HG03280 (cell line): ENCODE measurements at regions not wholly inside any gene's neighbourhood (a gene's known extent, or its start where the extent isn't known, plus 50 kb on each side); places are given as distances from the start of the nearest gene placed in this dataset.

Source experiments
- ATAC-seq: cut with Tn5 transposase; IDR thresholded peaks from one replicate; pipeline ENCODE4 v1.9.1; 2021; ENCODE audit warnings: mild to moderate bottlenecking, moderate library complexity; ENCODE audit not compliant: unreplicated experiment

DNA sequence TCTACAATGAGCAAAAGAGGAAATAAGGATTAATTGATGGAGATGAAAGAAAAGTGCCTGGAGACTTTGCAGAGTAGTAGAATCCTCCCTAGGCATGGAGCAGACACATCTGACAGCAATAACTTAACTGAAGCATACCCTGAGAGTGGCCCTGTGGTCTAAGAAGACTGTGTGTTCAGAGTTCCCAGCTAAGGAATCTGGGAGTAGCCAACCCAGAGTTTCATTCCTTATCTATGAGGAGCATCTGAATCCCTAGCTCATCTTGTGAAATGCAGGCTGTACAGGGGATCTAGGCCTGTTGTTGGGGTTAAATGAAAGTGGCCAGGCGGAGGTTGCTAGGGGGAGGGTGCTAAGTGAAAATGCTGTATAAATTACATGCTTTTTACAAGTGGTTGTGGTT lies 233.1 kb upstream of the FBXL7 start:
- ATAC-seq, result no peak

DNA sequence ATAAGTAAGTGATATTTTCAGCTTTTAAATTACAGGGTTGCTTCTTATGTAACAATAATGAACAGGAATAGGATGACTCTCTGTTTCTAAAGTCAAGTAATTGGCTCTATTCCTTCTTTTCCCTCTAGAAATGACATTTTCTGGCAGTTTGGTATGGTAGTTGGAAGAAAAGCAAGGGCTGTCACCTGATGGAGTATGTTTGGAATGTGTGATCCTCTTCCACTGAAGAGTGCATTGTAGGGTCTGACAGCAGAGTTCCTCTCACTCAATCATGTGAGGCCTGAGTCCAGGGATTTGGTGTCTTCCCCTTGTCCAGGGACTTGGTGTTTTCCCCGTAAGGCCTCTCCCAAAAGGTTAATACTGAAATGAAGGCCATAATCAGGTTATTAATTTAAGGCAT lies 233.8 kb upstream of the FBXL7 start:
- no peak for ATAC-seq

DNA sequence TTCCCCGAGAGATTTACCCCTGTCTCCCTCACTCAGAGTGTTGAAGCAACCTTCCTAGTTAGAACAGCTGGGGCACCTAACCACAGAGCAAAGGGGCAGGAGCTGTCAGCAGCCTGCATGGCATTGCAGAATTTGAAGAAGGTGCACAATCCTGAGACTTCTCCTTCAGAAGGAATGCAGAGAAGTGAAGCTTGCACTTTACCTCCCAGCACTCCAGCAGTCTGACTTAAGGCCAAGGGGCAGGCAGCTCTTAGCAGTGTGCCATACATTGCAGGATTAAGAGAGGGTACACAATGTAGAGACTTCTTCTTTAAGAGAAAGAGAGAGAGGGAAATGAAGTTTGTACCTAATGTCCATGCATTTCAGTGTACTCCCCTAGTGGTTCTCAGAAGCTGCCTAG lies 236.0 kb upstream of the FBXL7 start:
- no peak for ATAC-seq

GRCh38 chr5:15263406-15263805 lies 236.6 kb upstream of the FBXL7 start:
- ATAC-seq, result no peak

DNA sequence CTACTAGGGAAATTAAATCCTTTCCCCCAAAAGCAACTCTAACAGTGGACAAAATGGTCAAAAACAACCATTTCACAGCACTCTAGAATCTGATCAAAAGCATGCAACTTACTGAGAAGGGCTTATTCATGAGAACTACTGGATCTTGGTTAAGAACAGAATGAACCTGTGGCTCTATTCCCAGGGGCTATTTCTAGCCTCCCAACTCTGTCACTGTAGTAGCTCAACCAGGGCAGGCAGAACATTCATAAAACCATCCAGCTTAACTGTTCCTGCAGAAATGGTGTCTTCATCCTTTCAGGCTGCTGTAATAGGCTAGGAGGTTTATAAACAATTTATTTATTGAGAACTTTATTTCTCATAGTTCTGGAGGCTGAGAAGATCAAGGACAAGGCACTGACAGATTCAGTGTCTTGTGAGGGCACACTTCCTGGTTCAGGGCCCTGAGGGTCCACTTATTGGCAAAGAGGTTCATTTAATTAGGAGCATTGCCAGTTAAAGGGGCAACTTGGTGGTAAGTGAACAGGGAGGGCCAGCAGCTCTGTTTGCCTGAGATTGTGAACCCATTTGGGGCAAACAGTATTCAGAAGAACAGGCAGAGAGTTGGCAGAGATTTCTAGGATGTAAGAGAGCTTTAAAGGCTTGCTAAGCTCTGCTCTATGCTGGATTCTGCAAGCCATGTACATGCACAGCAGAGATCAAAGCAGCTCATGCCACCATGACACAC lies 238.5 kb upstream of the FBXL7 start:
- no peak for ATAC-seq

DNA sequence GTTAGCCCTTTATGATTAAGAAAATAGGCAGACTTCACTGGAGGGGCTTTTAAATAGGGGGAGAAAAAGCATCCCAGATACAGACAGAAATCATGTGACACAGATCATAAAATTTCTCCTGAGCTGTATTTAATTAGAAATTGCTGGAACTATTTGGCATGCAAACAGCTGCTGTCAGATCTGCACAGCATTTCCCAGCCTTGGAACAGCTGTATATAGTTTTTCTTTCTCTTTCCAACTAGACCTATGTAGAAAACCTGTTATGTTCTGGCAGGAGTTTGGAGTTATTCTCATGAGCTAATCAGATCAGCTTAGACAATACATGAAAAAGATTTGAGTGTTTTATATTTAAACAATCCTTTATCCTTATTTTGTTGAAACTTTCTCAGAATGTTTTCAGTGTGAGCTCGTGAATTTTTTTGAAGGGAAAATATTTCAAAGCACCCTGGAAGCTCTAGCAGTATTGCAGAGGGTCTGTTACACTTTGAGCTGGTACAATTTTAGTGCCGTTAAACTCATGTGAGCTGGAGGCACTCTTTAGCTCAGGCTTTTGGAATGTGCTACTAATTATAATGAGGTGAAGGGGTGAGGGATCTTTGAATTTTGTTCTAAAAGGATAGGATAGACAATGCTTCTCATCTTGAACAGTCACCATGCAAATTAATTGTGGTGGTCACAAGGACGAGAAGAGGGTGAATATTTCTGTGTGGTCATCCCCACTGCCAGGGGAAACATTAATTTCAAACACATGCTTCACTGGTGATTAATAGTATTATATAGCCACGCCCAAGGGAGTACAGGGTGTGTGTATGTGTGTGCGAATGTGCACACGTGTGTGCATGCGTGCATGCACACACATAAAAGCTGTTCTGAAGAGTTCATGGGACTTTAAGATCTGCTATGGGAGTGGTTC lies 239.4 kb upstream of the FBXL7 start:
- ATAC-seq, result no peak

DNA sequence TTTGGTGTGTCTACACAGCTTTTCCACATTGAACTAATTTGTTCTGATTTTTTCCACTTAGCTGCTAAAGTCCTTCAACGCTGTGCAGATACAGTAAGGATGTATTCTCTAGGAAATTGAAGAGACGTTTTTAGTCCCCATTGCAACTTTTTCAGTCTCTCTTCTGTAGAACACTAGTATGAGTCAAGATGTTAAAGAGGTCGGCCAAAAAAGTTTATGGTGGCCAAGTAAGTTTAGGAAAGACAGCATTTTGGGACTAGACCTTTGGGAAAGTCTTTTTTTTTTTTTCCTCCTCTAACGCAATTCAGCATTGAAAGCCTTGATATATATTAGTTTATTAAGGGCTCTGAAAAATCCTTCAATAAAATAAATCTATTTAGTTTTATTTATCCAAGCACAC lies 243.5 kb upstream of the FBXL7 start:
- no peak for ATAC-seq

DNA sequence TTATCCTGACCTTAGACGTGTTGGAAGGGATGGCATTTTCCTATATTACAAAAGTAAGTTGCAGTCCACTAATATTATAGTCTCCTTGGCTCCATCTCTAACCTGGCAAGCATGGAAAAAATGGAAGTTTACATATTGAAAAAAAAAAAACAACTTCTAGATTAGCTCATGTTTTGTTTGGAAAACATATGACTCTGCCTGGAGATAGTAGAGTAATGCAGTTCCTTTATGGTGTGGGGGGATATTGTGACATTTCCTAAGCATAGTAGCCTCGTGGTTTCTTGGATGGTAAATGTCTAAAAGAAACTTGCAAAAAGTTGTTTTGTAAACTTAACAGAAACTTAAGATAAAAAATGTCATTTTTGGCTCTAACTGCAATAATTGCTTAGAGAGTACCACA lies 244.4 kb upstream of the FBXL7 start:
- no peak for ATAC-seq

DNA sequence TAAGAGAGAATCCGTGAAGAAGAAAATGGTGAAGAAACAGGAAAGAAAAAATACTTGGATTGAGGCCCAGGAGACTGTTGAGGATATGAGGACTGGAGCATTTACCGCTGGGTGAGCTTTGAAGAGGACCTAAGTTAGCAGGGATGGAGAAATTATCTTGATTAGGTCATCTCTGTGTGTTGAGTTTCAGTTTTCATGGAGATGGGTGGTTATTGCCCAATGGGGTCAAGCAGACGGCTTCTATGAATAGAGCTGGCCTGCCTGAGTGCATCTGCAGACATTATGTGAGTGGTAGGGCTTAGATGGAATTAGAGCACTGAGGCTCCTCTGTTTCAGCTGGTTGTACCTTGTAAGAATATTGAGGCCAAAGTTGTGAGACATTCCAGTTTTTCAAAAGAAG lies 245.4 kb upstream of the FBXL7 start:
- ATAC-seq, result no peak

DNA sequence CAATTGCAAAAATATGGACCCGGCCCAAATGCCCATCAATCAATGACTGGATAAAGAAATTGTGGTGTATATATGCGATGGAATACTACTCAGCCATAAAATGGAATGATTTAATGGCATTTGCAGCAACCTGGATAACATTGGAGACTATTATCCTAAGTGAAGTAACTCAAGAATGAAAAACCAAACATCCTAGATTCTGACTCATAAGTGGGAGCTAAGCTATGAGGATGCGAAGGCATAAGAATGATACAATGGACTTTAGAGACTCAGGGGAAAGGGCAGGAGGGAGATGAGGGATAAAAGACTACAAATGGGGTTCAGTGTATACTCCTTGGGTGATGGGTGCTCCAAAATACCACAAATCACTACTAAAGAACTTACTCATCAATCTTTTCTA lies 247.6 kb upstream of the FBXL7 start:
- ATAC-seq, result no peak

- no peak for ATAC-seq
These were observed 250.8 kb upstream of the FBXL7 start for GRCh38 chr5:15249152-15249551.

GRCh38 chr5:15248731-15249130 lies 251.2 kb upstream of the FBXL7 start:
- ATAC-seq, result no peak

DNA sequence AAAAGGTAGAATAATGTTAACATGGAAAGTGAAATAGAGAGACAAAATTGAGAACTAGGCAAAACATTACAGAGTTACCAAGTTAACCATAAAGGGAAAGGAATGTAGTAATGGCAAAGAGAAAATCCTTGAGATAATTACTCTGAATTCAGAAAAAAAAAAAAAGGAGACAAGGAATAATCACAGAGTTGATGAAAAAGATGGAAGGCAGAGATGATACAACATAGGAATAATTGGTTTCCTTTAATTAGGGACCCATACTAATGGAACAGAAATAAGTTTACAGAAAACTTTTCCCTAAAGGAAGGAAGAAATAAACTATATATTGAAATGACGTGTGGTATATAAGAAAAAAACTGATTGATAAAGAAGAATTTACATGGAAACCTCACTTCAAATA lies 254.1 kb upstream of the FBXL7 start:
- ATAC-seq, result no peak

GRCh38 chr5:15243301-15244020 lies 256.5 kb upstream of the FBXL7 start:
- no peak for ATAC-seq

DNA sequence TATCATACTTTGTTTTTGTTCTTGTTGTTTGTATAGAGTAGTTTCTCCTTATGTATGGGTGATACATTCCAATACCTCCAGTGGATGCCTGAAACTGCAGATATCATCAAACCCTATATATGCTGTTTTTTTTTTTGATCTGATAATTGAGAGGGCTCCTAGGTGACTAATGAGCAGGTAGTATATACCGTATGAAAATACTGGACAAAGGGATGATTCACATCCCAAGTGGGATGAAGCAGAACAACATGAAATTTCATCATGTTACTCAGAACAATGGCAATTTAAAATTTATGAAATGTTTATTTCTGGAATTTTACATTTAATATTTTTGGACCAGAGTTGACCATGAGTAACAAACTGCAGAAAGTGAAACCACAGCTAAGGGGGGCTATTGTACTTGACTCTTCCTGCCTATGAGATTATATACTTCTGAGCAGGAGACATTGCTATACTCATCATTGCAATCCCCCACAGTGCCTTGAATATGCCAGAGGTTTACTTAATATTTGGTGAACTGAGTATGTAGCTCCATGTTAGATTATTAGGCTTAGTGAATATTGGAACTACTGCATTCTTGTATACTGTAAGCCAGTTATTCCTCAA lies 258.7 kb upstream of the FBXL7 start:
- ATAC-seq, result no peak

- no peak for ATAC-seq
These were observed 262.0 kb upstream of the FBXL7 start for GRCh38 chr5:15238006-15238405.

- ATAC-seq, result no peak
These were observed 263.0 kb upstream of the FBXL7 start for GRCh38 chr5:15236911-15237508.

GRCh38 chr5:15234911-15235310 lies 265.1 kb upstream of the FBXL7 start:
- no peak for ATAC-seq

GRCh38 chr5:15234366-15234765 lies 265.6 kb upstream of the FBXL7 start:
- no peak for ATAC-seq

- no peak for ATAC-seq
These were observed 266.4 kb upstream of the FBXL7 start for GRCh38 chr5:15233566-15233965.

DNA sequence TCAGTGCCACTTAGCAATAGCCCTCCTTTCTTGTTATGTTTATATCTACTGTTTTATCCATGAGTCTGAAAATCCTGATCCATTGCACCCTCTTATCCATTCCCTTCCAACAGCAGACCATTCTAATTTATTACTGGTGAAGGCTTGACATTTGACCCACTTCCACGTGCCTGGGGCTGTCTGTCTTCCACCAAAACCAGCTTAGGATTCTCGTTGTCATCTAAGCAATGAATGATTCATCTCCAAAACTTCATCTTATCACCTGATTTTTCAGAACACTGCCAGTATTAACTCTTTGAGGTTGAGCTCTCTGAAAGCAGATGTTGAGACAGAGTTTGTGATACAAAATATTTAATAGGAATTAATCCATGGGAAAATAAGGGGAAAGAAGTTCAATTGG lies 277.8 kb upstream of the FBXL7 start:
- ATAC-seq, result no peak
